Stimulated activated CD4-positive, alpha-beta T cell treated with anti-CD3 and anti-CD28 coated beads, Interleukin-1b, Interleukin-23, amount 100 ng/mL, for 48 hours (primary cell): ENCODE measurements at regions not wholly inside any gene's neighbourhood (a gene's known extent, or its start where the extent isn't known, plus 50 kb on each side); places are given as distances from the start of the nearest gene placed in this dataset.
"Not testable (repeated sequence)": the region's sequence is repeated elsewhere in the genome, so short reads cannot be mapped to it uniquely, and the experiment has no call there.

Experiments used
- DNase-seq: peaks from one replicate; pipeline ENCODE4 v3.0.0-alpha.2; 2020

- DNase-seq = no peak
These were observed 898.3 kb downstream of the BRD1 start for GRCh38 chr22:48929276-48929790.

- no peak for DNase-seq
These were observed 900.1 kb downstream of the BRD1 start for GRCh38 chr22:48927591-48927990.

DNA sequence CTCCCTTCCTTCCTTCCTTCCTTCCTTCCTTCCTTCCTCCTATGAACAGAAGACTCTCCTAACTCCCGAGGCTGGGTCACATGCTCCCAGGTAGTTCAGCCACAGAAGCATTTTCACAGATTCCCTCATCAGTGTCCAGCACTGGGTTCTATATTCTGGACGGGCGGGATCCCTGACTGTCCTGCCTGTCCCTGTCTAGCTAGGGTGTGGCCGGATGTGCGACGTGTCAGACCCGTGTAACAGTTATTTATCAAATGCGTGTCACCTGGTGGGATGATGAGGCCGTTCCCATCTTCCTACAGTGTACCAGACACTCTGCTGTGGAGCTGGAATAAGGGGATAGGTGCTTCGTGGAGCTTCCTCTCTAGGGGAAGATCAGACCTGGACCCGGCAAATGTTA lies 901.0 kb downstream of the BRD1 start:
- DNase-seq = no peak

DNA sequence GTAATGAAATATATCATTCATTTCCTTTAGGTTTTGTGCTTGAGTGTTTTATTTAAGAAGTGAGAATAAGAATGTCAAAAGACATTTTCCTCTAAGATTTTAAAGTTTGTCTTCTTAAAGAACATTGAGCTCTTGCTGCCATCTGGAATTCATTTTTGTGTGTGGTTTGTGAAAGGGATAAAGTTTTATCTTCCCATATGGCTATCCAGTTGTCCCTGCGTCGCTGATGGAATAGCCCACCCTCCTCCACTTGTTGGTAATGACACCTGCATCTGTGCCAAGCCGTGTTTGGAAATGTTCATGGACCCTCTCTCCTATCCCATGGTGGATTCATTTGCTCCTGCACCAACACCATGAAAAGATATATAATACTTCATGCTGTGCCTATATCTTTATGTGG lies 901.5 kb downstream of the BRD1 start:
- DNase-seq = no peak

DNA sequence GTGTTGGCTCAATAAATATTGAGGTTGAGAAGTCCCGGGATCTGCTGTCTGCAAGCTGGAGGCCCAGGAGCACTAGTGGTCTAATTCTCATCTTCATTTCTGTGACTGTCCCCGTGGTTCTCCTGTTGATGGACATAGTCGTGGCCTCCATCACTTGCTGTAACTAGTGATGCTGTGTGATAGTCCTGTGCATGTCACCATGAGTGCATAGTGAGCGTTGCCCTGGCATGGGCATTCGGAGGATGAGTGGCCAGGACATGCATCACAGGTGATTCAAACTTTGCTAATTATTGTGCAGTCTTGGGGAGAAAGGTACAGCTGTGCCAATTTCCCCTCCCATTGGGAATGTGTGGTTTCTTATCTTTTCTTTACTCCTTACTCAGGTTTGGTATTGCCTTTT lies 902.2 kb downstream of the BRD1 start:
- no peak for DNase-seq

DNA sequence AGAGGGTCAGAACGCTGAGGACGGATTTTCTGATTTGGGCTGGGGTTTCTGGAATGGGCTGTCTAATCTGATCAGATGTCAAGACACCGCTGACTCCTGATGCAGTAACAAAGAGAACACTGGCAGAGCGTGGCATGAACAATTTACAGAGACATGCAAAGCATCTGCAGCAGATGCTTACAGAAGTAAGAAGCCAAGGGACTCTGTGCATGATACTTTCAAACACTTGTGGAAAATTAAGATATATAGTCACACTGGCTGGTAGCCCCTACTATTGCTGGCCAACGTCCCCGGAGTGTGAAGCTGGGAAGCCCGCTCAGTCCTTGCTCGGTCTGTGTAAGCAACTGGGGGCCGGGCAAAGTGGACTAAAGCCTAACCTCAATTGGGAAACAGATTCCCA lies 903.7 kb downstream of the BRD1 start:
- no peak for DNase-seq

DNA sequence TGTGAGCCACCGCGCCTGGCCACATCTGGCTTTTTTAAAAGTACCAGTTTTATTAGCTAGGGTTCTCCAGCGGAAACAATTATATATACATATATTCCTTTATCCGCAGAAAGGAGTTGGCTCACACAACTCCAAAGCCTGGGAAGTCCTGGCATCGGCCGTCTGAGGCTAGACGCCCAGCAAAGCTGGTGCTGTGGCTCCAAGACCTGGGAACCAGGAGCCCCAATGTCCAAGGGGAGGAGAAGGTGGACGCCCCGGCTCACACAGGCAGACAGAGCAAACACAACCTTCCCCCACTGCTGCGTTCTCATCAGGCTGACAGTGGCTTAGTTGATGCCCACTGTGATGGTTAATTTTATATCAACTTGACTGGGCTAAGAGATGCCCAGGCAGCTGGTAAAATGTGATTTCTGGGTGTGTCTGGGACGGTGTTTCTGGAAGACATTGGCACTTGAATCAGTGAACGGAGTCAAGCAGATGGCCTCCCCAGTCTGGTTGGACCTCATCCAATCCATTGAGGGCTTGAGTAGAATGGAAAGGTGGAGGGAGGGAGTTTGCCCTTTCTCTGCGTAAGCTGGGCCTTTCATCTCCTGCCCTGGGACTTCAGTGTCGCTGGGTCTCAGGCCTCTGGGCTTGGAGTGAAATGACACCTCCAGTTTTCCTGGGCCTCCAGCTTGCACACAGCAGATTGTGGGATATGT lies 904.4 kb downstream of the BRD1 start:
- DNase-seq = no peak

- no peak for DNase-seq
These were observed 906.2 kb downstream of the BRD1 start for GRCh38 chr22:48921411-48921903.

- DNase-seq = no peak
These were observed 906.9 kb downstream of the BRD1 start for GRCh38 chr22:48920776-48921241.

DNA sequence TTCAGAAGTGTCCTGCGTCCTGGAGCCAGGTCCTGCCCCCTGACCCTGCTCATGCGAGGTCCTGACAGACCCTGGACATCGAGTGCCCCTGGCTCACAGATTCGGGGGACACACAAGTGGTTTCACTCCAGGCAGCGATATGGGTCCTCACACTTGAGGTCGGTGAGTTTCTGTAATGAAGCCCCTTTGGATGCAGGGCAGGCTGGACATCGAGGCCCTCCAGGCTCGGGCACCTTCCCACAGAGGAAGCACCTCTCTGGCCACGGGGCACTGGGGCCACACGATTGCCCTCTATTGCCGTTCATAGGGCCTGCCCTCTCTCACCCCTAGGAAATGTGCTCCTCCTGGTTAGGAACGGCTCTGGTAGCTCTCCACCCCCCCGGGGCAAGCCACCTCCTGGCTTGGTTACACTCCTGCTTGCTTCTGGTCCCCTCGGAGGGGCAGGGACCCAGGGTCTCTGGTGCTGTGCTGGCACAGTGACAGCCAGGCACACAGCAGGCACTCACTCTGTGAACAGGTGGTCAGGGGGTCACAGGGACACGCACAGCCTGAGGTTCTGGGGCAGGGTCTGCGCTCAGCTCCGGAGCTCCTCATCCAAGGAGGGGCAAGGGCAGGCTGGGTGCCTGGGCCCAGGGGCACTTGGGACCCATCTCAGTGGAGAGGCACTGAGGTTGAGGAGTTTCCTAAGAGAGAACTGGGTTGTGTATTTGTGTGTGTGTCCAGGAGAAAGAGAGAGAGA lies 907.7 kb downstream of the BRD1 start:
- no peak for DNase-seq

DNA sequence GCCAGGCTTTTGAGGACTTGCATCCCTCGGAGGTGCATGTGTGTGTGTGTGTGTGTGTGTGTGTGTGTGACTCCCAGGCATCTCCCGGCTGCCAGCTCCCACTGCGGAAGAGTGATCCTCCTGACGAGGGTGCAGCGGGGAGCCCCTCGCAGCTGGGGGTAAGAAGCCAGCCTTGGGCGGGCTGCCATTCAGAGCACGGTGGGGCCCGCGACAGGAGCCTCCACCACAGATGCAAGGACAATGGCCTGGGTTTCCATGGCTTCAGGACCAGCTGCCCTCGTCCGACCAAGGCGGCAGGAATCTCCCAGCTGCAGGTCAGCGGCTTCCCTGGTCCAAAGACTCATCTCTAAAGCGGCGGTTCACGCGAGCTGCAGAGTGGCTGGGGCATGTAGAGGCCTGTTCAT lies 908.5 kb downstream of the BRD1 start:
- no peak for DNase-seq

- DNase-seq = no peak
These were observed 909.0 kb downstream of the BRD1 start for GRCh38 chr22:48918585-48919186.

GRCh38 chr22:48912356-48913066 lies 915.2 kb downstream of the BRD1 start:
- DNase-seq = not testable (repeated sequence)

DNA sequence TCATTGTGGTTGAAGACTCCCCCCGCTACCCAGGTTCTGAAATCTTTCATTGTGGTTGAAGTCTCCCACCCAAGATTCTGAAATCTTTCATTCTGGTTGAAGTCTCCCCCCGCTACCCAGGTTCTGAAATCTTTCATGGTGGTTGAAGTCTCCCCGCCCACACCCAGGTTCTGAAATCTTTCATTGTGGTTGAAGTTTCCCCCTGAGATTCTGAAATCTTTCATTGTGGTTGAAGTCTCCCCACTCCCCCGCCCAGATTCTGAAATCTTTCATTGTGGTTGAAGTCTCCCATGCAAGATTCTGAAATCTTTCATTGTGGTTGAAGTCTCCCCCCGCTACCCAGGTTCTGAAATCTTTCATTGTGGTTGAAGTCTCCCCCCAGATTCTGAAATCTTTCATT lies 916.0 kb downstream of the BRD1 start:
- DNase-seq = peak; percentile 37

GRCh38 chr22:48911067-48911466 lies 916.6 kb downstream of the BRD1 start:
- DNase-seq = peak; percentile 11

DNA sequence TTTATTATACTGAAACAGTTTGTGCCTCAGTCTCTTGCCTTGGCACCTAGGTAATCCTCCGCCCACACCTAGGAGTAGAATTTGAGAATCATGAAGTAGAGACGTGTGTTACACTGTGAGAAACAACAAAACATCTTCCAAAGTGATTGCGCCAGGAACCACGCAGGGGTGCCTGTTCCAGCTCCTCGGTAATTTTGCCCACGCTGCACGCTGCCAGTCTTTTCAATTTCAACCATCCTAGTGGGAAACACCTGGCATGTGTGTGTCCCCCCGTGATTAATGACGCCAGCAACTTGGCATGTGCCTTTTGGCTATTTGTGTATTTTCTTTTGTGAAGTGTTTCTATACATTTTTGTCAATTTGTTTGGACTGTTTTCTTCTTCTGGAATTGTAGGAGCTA lies 919.1 kb downstream of the BRD1 start:
- no peak for DNase-seq

DNA sequence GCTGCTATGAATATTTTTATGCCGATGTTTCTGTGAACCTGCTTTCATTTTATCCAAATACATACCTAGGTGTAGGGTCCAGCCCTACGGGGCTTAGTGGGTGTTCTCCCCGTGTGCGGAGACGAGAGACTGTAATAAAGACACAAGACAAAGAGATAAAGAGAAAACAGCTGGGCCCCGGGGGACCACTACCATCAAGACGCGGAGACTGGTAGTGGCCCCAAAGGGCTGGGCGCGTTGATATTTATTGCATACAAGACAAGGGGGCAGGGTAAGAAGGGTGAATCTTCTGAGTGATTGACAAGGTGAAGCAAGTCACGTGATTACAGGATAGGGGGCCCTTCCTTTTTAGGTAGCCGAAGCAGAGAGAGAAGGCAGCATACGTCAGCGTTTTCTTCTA lies 920.1 kb downstream of the BRD1 start:
- DNase-seq = no peak

GRCh38 chr22:48906216-48906835 lies 921.3 kb downstream of the BRD1 start:
- no peak for DNase-seq

- DNase-seq = no peak
These were observed 922.3 kb downstream of the BRD1 start for GRCh38 chr22:48905206-48905975.

- no peak for DNase-seq
These were observed 924.6 kb downstream of the BRD1 start for GRCh38 chr22:48902983-48903650.
